Activated T-helper 17 cell treated with anti-CD3 and anti-CD28 coated beads, Interleukin-2, amount 50 U/mL, for 72 hours (primary cell): ENCODE measurements at regions not wholly inside any gene's neighbourhood (a gene's known extent, or its start where the extent isn't known, plus 50 kb on each side); places are given as distances from the start of the nearest gene placed in this dataset.

Source experiments
- ATAC-seq: fragments of 150-1000 bp; cut with Tn5 transposase; replicated peaks from 2 replicates; pipeline ENCODE4 v1.10.0; 2021; ENCODE audit warnings: mild to moderate bottlenecking, moderate library complexity
- H3K27ac Mint-ChIP-seq: one replicate; pipeline ENCODE4 v1.8.0; 2022; ENCODE audit warnings: mixed read lengths
- H3K27me3 Mint-ChIP-seq: one replicate; pipeline ENCODE4 v1.8.0; 2022; ENCODE audit warnings: mixed read lengths
- H3K36me3 Mint-ChIP-seq: one replicate; pipeline ENCODE4 v1.8.0; 2022; ENCODE audit warnings: low read depth, mild to moderate bottlenecking, mixed read lengths
- H3K4me1 Mint-ChIP-seq: one replicate; pipeline ENCODE4 v1.8.0; 2022; ENCODE audit warnings: mixed read lengths
- H3K4me3 Mint-ChIP-seq: one replicate; pipeline ENCODE4 v1.8.0; 2022; ENCODE audit warnings: mild to moderate bottlenecking, mixed read lengths
- H3K9me3 Mint-ChIP-seq: one replicate; pipeline ENCODE4 v1.8.0; 2022; ENCODE audit warnings: mixed read lengths

DNA sequence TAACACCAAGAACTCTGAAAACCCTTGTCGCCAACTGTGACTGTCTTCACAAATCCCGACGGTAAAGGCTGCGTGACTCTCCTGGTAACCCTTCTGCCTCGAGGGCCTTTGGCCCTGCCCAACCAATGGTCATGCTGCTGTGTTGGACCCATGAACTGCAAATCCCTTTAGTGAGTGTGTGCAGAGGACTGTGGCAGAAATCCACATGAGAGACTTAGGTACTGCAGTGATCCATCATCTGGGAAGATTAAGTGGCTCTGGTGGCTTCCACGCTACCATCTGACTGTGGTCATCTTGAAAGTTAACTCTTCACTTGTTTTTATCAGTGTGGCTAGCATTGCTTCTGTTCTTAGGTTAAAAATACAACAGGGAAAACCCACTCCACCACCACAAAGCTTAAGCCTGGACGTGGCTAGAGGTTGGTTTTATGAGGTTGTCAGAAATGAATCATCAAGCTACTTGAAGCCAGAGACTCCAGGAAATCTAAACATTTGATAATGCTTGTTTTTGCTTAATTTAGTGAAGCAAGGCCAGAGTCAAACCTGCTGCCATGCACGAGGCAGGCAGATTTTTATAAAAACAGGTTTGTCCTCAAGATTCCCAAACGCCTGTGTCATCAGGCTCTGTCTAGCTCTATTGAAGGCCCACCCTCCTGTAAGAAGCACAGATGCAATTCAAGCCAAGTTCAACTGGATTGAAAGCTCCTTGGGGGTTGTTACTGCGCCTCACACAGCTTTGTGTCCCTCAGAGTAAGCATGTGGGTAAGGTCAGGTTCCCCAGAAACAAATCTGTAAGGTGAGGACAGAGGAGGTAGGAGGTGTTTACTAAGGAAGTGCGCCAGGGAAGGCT, 52.7 kb upstream of the ERCC6L2 start:
- Mint-ChIP-seq H3K4me1 (peaks cover 5% of the 10 kb centered on the region), H3K27ac (peak overlapping the region; percentile 63), H3K36me3 (no peaks in the 10 kb centered on the region), H3K9me3 (peaks cover 3% of the 10 kb centered on the region), H3K4me3 (peak overlapping the region; percentile 9), H3K27me3 (no peaks in the 10 kb centered on the region)
- peak; percentile 97 for ATAC-seq

DNA sequence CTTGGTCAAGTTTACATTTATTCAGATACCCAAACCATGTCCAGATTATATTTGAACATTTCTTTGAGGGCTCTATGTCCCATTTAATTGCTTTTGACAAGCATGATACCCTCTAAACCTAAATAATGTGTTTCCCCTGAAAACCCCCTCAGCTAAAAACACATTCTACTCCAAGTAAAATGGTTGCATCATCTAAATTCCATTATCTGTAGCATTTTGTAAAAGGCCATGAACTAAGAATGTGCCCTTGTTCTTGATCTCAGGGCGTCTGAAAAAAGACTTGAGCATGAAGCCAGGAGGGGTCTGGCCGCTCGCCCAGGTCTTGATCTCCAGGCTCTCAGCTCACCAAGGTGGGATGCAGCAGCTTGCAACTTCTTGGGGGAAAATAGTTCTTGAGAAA, 53.5 kb upstream of the ERCC6L2 start:
- Mint-ChIP-seq H3K9me3 (peaks cover 3% of the 10 kb centered on the region), H3K36me3 (no peaks in the 10 kb centered on the region), H3K4me3 (peak overlapping the region; percentile 9), H3K4me1 (peaks cover 5% of the 10 kb centered on the region), H3K27me3 (no peaks in the 10 kb centered on the region), H3K27ac (no peak overlapping the region)
- no peak for ATAC-seq

DNA sequence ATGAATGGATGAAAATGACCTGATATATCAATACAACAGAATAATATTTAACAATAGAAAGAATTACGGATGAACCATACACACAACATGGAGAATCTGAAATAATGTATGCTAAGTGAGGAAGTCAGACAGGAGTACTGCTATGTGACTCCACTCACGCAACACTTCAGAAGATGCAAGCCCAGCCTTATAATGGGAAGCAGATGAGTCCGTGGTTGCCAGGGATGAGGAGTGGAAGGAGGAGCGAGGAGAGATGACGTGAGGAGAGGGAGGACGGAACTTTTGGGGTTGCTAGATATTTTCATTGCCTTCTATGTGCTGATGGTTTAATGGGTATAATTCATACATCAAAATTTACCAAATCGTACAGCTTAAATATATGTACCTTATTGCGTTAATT, 55.4 kb upstream of the ERCC6L2 start:
- H3K4me3 Mint-ChIP-seq, result no peak overlapping the region
- peaks cover 3% of the 10 kb centered on the region for H3K9me3 Mint-ChIP-seq
- no peaks in the 10 kb centered on the region for H3K27me3 Mint-ChIP-seq
- H3K36me3 Mint-ChIP-seq, result no peaks in the 10 kb centered on the region
- no peak for ATAC-seq
- H3K4me1 Mint-ChIP-seq, result peaks cover 5% of the 10 kb centered on the region
- H3K27ac Mint-ChIP-seq, result no peak overlapping the region

DNA sequence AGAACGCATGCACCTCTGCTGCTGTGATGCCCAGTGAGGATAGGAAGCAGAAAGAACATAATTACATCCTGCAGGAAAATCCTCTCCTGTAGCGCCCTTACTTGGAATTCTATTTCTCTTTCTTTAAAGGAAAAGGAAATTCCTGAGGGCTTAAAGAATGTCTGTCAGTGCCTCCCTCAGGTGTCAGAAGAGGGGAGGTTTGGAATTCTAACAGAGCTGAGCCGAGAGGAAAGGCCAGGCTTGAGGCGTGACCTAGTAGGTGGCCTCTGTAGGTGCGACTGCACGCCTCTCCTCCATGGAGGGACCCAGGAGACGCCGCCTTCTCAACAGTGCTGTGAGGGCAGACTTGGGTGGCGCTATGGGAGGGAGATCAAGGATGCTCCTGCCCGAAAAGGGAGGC, 55.9 kb upstream of the ERCC6L2 start:
- peaks cover 3% of the 10 kb centered on the region for H3K9me3 Mint-ChIP-seq
- no peaks in the 10 kb centered on the region for H3K36me3 Mint-ChIP-seq
- no peaks in the 10 kb centered on the region for H3K27me3 Mint-ChIP-seq
- H3K27ac Mint-ChIP-seq, result no peak overlapping the region
- no peak overlapping the region for H3K4me3 Mint-ChIP-seq
- no peak for ATAC-seq
- peaks cover 5% of the 10 kb centered on the region for H3K4me1 Mint-ChIP-seq

DNA sequence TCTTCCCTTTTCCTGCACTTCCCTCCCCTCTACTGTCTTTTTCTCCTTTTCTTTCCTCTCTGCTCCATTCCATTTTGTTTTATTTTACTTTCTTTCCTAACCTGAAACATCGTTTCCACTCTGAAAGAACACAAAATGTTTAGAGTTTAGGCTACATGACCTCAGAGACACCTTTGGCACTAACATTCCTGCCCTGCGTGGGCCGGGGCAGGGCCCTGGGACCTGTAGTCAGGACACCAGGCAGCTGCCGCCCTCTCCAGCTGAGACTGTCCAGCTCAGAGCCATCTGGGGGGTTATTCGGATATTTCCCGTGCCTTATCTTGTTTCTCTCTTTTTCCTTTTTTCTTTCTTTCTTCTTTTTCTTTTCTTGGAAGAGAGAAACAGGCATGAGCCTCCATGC, 58.3 kb upstream of the ERCC6L2 start:
- H3K27ac Mint-ChIP-seq, result no peak overlapping the region
- no peak for ATAC-seq
- H3K27me3 Mint-ChIP-seq, result no peaks in the 10 kb centered on the region
- H3K4me1 Mint-ChIP-seq, result no peaks in the 10 kb centered on the region
- H3K9me3 Mint-ChIP-seq, result peaks cover 3% of the 10 kb centered on the region
- peaks cover 6% of the 10 kb centered on the region for H3K36me3 Mint-ChIP-seq
- H3K4me3 Mint-ChIP-seq, result no peak overlapping the region

DNA sequence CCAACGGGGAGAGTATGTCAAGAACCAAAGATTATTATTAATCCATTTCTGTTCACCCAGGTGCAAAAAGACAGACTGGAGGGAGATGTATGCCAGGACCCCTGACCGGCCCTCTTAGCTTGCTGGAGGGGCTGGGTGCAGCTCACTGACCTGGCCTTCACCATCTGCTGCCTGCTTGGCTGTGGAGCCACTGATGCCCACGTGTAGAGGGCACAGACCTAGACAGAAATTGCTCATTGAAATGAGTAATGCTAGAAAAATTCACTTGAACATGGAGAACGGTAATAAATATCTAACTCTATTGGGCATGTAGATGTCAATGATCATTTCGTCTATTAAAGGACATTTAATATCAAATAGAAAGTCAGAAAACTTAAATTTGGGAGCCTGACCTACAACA, 58.8 kb upstream of the ERCC6L2 start:
- Mint-ChIP-seq H3K4me1 (no peaks in the 10 kb centered on the region), H3K27me3 (no peaks in the 10 kb centered on the region), H3K4me3 (no peak overlapping the region), H3K27ac (no peak overlapping the region), H3K36me3 (peaks cover 6% of the 10 kb centered on the region), H3K9me3 (peaks cover 3% of the 10 kb centered on the region)
- ATAC-seq, result no peak

DNA sequence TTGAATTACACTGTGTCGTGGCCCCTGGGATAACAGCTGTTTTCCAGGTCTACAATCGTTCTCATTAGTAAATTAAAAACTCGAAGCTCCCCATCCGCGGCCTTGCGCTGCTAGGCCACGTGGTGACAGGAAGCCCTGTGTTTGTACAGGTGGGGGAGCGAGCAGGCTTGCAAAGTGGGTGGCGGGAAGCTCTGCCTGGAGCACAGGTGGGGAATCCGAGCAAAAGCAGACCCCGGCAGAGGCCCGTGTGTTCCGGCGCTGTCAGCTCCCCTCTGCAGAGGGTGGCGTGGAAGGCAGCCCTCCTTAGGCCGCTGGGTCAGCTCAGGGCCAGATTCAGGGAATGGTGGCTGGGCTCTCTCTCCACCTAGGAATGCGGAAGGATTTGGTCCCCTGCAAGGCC, 59.5 kb upstream of the ERCC6L2 start:
- Mint-ChIP-seq H3K27me3 (no peaks in the 10 kb centered on the region), H3K4me3 (no peak overlapping the region), H3K4me1 (no peaks in the 10 kb centered on the region), H3K27ac (no peak overlapping the region), H3K36me3 (peaks cover 6% of the 10 kb centered on the region), H3K9me3 (peaks cover 3% of the 10 kb centered on the region)
- no peak for ATAC-seq

DNA sequence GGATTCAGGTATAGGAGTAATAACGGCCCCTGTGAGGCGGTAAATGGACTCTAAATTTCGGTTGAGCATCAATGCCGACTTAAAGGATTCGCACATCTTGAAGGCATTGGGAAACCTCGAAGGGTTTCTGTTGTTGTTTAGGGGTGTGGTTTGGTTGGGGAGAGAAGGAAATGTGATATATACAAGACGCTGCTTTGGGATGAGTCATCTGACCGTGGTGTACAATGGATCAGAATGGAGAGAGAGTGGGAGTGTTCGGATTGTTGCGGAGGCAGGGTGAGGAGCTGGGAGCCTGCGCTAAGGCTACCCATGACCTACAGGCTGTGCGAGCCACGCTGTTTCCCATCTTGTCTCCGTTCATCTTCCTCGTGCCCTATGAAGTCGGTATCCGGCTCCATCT, 60.4 kb upstream of the ERCC6L2 start:
- no peak for ATAC-seq
- peaks cover 3% of the 10 kb centered on the region for H3K9me3 Mint-ChIP-seq
- H3K27me3 Mint-ChIP-seq, result no peaks in the 10 kb centered on the region
- no peak overlapping the region for H3K27ac Mint-ChIP-seq
- H3K4me3 Mint-ChIP-seq, result no peak overlapping the region
- H3K36me3 Mint-ChIP-seq, result peaks cover 6% of the 10 kb centered on the region
- H3K4me1 Mint-ChIP-seq, result no peaks in the 10 kb centered on the region

DNA sequence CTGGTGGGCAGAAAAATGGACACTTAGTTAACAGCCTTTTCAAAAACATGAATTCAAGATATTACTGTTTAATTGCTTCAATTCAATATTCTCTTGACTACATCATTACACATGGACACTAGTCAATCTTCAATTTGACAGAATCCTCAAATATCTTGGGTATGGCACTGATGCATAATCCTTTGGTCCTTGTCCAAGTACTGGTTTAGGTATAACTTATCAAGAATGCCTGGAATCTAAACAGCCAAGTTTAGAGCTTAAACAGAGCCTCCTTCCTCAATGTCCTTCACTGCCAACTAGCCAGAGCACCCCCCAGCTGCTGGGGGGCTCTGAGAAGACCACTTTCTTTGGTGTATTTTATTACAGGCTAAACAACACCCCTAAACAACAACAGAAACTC, 61.6 kb upstream of the ERCC6L2 start:
- no peak for ATAC-seq
- H3K4me3 Mint-ChIP-seq, result no peak overlapping the region
- H3K36me3 Mint-ChIP-seq, result peaks cover 6% of the 10 kb centered on the region
- H3K27me3 Mint-ChIP-seq, result no peaks in the 10 kb centered on the region
- H3K4me1 Mint-ChIP-seq, result no peaks in the 10 kb centered on the region
- no peaks in the 10 kb centered on the region for H3K9me3 Mint-ChIP-seq
- no peak overlapping the region for H3K27ac Mint-ChIP-seq

DNA sequence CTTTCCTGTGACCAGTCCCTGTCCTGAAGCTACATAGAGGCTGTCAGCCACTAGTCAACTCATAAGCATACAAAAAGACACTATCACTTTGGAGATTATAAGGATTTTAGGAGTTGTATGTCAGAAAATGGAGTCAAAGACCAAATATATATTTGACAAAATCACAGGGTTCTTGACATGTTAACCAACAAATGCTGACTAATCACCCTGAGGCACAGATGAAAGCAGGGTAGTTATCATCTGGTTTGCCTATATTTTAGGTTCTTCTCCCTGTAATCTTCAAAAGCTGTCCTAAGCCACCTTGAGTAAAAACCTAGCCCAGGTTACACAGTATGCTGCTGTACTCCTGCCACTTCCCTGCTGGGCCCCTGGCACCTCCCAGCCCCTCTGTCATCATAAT, 64.7 kb upstream of the ERCC6L2 start:
- ATAC-seq, result no peak

DNA sequence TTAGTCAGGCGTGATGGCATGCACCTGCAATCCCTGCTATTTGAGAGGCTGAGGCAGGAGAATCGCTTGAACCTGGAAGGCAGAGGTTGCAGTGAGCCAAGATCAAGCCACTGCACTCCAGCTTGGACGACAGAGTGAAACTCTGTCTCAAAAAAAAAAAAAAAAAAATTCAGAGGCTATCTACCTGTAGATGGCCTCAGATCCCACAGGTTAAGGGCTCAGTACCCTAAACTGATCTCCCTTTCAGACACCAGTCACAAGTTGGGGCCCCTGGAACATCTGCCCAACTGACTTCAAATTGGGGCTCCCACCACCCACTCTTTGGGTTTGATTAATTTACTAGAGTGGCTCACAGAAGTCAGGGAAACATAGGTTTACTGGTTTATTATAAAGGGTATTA, 65.4 kb upstream of the ERCC6L2 start:
- H3K4me1 Mint-ChIP-seq, result no peaks in the 10 kb centered on the region
- H3K27ac Mint-ChIP-seq, result no peak overlapping the region
- no peak for ATAC-seq
- H3K4me3 Mint-ChIP-seq, result no peak overlapping the region
- peaks cover 6% of the 10 kb centered on the region for H3K36me3 Mint-ChIP-seq
- H3K27me3 Mint-ChIP-seq, result peaks cover 11% of the 10 kb centered on the region
- no peaks in the 10 kb centered on the region for H3K9me3 Mint-ChIP-seq

More for the DNA sequence above, 64.7 kb upstream of the ERCC6L2 start:
- peaks cover 11% of the 10 kb centered on the region for H3K27me3 Mint-ChIP-seq
- H3K9me3 Mint-ChIP-seq, result no peaks in the 10 kb centered on the region
- H3K36me3 Mint-ChIP-seq, result peaks cover 6% of the 10 kb centered on the region
- H3K4me1 Mint-ChIP-seq, result no peaks in the 10 kb centered on the region
- H3K27ac Mint-ChIP-seq, result no peak overlapping the region
- H3K4me3 Mint-ChIP-seq, result no peak overlapping the region

DNA sequence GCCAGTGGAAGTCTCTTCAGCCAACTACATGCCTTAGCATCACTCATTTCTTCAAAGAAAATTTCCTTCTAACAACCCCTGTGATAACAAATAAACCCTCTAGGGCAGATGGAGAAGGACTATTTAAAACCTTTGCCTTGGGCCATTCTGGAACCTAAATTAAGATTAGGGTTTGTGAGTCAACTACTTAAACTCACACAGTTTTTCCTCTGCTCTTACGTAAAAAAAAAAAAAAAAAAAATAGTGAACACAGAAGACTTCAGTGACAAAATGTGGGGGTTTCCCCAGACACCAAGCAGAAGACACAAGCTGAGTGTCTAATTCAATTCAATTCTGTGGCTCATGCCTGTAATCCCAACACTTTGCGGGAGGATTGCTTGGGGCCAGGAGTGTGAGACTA, 65.8 kb upstream of the ERCC6L2 start:
- Mint-ChIP-seq H3K9me3 (no peaks in the 10 kb centered on the region), H3K4me3 (no peak overlapping the region), H3K36me3 (peaks cover 6% of the 10 kb centered on the region), H3K4me1 (no peaks in the 10 kb centered on the region), H3K27me3 (peaks cover 14% of the 10 kb centered on the region), H3K27ac (no peak overlapping the region)
- no peak for ATAC-seq

DNA sequence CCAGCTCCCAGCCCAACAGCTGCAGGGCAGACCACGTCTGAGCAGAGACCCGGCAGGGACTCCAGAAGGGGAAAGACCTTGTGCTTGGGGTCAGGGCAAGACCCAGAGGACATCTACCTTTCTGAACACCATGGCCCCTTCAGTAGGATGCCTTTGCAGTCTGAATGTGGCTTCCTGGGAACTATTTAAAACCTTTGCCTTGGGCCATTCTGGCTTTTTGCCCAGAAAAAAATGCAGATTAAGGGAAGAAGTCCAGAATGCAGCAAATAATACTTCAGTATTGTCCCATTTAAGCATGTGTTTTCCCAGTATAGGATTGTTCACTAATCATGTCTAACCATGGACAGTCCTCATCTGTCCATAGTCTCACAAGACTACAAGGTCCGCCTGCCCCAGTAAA, 67.5 kb upstream of the ERCC6L2 start:
- ATAC-seq, result no peak
- peaks cover 14% of the 10 kb centered on the region for H3K27me3 Mint-ChIP-seq
- H3K9me3 Mint-ChIP-seq, result no peaks in the 10 kb centered on the region
- H3K36me3 Mint-ChIP-seq, result no peaks in the 10 kb centered on the region
- no peak overlapping the region for H3K4me3 Mint-ChIP-seq
- H3K27ac Mint-ChIP-seq, result no peak overlapping the region
- H3K4me1 Mint-ChIP-seq, result no peaks in the 10 kb centered on the region

DNA sequence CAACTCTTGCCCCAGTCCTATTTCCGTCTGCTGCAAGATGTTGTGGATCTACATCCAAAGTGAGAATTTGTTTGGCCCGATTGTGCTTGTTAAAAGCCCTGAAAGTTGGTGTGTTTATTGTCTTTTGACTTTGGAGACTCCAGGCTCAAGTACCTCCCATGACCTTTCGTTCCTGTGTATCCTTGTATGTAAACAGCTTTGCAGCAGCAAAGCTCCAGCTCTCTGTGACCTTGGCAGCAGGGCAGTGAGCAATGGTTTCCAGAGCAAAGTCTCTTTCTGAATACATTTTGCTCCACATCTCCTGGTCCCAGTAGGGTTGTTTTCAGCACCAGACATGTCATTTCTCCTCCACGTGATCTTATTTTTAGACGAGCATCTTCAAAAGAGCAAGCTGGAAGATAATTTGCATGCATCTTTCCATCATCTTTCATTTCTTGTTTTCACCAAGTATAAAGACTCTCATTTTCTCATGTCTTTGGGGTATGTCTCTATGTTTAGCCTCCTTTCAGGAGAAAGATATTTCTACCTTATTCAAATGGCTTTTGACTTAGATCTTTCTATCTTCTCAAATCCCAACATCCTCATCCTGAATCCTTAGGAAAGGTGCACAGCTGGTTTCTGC, 68.1 kb upstream of the ERCC6L2 start:
- Mint-ChIP-seq H3K4me1 (no peaks in the 10 kb centered on the region), H3K4me3 (no peak overlapping the region), H3K9me3 (no peaks in the 10 kb centered on the region), H3K27ac (no peak overlapping the region), H3K36me3 (no peaks in the 10 kb centered on the region), H3K27me3 (peaks cover 14% of the 10 kb centered on the region)
- no peak for ATAC-seq

DNA sequence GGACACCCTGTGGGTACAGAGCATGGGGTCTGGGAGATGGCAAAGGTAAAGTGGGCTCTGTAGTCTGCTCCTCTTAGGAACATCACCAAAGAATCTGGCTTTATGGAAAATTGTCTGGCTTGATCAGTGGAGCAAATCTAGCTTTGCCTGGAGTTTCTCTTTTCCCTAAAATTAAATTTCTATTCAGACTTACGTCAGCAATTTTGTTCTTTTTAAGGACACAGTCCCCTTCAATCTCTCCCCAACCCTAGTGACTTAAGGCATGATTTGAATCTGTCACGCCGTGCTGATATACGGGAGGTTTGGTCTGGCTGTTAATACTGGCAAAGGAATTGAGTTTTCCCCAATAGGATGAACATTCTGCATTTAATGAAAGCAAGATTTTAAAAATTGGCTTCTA, 72.3 kb upstream of the ERCC6L2 start:
- H3K4me3 Mint-ChIP-seq, result no peak overlapping the region
- H3K36me3 Mint-ChIP-seq, result no peaks in the 10 kb centered on the region
- no peaks in the 10 kb centered on the region for H3K9me3 Mint-ChIP-seq
- peaks cover 27% of the 10 kb centered on the region for H3K27me3 Mint-ChIP-seq
- no peak for ATAC-seq
- no peak overlapping the region for H3K27ac Mint-ChIP-seq
- H3K4me1 Mint-ChIP-seq, result no peaks in the 10 kb centered on the region
